ENCODE measurements at regions not wholly inside any gene's neighbourhood (a gene's known extent, or its start where the extent isn't known, plus 50 kb on each side); places are given as distances from the start of the nearest gene placed in this dataset.
"Not testable (repeated sequence)": the region's sequence is repeated elsewhere in the genome, so short reads cannot be mapped to it uniquely, and the experiment has no call there.

DNA sequence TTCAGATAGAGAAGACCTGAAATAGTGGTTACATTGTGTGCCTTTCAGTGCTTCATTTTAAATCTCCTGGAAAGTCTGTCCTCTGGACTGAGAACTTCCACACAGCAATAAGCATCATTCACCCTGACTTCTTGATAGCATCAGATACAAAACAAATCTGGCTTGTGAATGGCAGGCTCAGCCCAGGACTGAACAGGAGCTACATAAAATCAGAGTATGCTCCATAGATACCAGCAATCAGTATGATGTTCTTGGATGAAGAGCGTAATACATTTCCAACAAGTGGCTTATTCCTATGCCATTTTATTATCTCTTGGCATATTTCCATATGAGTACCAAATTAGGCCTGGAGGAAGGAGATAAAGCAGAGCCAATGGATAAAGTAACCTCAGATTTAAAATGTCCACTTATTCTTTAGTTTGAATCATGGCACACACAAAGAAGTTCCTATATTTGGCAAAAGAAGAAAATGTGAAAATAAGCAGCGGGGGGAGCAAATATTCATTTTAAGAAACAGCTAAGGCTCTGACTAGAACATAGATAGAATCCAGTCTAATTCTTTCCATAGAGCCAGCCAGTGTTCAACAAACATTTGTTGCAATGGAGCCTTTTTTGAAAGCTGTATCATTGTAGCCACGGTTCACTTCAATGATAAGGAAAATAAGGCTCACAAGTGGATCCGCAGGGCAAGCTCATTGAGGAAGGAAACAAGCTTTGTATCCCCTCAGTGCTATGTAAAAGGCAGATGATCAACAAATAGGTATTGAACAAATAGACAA lies 230.8 kb upstream of the CHAC2 start:
- no peak for DNase-seq

DNA sequence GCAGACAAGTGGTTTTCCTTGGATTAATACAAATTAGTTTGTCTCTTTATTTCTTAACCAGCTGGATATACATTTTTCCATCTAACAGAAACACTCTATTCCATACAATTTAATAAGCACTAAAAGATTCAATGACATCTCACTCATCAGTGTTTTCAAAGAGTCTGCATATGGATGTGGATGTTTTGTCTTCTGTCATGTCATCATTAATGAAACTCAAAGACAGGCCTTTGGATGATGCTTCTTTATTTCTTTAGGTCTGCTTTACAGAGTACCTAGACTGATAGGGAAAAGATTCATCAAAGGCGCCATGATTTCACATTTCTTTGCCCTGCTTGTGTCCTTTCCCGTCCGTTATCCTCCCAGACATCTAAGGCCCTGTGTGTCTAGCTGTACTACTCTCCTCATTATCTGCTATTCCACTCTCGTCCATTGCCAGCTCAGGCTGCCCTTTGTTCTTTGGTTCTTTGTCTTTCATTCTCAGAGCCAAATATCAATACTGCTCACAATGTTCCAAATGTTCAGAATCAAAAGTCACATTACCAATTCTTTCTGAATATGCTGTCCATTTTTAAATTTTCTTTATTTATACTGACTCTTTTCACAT lies 232.3 kb upstream of the CHAC2 start:
- DNase-seq = no peak

DNA sequence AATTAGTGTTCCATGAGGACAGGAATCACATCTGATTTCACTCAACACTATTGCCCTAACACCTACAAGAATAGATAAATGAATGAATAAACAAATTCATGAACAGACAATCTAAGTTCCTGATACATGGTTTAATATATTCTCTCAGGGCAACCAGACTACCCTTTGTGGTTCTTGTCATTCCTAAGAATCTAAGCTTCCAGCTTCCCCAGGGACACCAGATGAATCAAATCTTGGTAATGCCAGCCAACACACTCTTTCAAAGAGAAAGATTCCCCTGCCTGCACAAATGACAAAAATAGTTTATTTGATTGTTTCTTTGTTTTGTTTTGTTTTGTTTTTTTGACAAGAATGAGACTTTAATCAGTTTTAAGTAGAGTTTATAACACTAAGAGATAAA lies 237.5 kb upstream of the CHAC2 start:
- no peak for DNase-seq

DNA sequence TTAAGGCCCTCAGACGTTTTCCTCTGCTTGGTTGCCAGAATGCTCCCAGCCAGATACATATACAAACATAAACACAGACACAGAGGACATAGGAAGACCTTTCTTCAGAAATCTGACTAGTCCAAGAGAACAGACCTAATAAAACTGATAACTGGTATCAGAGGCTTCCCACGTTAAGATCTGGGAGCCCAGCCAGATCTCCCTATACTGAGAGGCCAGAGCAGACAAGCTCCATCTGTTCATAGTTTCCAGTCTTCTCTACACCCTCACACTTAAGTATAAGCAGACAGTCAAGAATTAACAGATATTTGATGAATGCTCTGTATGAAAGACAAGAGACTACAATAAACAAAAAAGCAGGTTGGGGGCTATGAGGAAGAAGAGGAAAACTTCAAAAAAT lies 240.5 kb upstream of the CHAC2 start:
- no peak for DNase-seq

DNA sequence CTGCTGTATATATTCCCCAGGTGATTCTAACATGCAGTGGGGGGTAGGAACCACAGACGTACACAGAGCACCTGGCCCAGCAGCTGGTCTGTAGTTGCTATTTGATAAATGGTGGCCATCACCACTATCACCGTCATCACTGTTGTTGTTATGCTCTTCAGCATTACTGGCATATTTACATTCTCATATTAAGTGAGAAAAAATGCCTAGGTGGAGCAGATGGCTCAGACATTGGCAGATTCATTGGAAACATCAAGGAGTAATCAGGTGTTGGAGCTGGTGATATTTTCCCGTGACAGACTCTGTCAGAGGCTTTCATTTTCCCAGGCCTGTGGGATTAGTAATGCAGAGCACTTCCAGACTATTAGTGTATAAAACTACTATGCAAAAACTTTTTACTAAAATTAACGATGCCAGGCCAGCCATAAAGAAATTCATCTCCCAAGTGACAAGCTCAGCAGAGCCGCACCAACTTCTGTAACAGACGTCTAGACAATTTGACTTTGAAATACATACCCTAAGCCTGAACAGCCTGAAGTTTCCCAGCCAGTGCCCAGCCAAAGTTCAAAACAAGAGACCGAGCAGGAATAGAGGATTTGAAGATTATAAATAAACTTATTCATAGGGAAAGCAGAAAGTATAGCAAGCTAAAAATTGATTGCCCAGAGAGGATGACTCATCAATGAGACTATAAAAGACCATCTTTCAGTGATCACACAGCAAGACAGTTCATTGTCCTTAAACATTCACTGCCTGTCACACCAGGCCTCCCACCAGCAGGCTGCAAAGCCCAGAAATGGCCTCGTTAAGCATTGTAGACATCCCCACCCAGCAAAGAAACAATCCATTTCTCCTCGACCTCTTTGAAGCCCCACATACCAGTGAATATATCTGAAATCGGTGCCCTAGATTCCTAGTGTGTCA lies 247.4 kb upstream of the CHAC2 start:
- DNase-seq = no peak

DNA sequence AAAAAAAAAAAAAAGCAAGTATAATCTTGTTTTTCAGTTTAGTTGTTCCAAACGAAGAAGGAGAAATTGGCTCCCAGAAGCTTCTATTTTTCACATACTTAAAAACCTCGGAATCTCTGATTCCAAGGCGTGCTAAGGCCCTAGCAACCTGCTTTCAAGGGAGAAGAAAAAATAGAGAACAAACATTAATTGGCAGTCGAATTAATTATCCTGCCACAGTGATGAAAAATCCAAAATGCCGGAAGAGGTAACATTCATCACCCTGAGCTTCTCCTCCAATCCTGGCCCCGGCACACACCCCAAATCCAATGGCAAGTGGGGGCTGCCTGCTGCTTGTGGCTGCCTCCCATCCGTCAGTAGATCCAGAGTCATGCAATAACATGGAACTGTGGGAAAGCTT lies 250.2 kb upstream of the CHAC2 start:
- DNase-seq = no peak

DNA sequence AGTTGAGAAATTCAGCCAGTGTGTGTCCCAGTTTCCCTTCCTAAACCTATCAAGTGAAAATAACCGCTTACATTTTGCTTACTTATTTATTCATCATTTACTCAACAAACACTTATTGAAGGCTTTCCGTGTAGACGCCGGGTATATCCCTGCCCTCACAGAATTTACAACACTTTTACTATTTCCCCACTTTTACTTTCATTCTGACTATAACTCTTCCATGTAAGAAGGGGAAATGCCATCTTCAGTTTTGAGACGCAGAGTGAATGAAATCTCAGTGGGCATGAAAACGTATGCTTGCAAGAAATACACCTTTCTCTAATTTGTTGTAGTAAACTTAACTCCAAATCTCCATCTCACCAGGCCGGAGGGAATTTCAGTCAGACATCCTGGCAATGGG lies 251.0 kb upstream of the CHAC2 start:
- no peak for DNase-seq

DNA sequence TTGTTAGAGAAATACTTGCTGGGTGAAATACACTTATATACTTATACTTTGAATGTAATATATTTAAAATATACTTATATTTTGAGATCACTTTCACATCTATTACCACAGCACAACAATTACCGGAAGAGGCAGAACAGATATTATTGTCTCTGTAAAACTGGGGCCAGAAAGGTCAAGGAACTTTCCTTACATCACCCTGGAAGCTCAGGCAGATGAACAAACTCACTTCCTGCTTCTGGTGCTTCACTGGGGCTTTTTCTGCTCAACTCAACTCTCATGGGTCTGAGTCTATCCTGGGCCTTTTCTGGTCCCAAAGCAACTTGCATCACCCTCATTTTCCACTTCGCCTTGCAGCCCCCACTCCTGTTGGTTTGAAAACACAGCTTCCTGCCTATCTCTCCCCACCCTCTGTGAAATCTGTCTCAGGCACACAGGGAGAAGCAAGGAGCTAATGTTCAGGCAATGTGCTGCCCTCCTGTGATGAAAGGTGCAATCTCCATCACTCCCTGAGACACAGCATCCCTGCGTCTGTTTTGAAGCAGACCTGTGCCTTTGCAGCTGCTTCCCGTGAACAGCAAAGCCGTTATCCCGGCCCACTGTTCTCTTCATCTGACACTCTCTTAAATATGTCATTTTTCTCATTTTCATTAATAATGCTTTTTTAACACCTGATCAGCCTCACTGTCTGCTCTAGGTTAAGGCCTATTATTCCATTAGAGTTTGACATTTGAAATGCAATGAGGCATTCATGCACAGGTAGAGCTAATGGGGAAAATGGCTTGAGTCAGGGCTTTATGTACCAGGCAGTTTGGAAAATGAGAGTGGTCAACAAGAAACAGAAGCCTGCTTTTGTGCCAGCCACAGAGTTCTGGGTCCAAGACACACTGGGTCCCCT lies 251.9 kb upstream of the CHAC2 start:
- no peak for DNase-seq

DNA sequence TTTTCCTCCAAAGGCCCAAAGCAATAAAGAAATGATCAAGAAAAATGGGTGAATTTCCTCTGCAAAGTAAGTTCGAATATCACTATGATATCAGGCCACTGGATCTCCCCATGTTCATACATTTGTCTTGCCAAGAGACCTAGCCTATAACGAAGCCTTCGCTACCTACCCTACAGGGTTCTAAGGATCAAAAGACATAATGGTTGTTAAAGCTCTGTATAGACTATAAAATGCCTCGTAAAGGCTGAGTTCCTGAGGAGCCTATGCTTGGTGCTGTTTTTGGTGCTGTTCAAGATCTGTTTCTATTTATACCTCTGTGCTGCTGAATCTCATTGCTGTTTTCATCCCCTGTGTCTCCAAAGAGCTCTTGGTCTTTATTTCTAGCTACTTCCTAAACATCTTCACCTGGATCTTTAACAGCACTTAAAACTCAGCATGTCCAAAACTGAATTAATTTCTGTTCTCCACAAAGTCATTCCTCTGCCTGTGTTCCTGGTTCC lies 254.4 kb upstream of the CHAC2 start:
- DNase-seq = no peak

DNA sequence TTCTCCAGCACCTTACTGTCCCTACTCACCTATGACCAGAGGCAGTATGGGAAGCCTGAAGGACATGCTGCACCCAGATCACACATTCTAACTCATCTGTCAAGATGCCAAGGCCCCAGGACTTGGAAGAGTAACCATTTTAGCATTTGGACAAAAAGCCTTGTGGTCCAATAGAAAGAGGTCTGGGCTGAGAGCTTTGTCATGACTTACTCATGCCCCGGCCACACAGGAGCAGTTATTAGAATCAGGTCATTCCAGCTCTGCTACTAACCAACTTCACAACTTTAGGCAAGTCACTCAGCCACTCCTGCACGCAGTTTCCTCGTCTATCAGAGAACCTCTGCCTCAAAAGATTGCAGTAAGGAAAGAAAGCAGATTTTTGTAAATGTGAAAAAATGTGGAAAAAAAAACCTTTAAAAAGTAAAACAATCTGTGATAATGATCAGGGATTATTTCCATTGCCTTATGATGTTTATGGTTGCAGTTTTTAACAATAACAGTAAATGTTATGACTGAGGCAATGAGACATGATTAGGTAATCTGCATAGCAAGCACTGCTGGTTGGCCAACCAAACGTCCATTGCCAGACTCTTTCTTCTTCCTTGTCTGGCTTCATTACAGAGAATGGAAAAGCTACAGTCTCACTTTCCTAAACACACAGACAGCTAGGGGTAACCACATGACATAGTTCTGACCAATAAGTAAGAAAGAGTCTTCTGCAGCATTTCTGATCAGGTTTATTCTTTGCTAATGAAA lies 255.4 kb upstream of the CHAC2 start:
- DNase-seq = no peak

DNA sequence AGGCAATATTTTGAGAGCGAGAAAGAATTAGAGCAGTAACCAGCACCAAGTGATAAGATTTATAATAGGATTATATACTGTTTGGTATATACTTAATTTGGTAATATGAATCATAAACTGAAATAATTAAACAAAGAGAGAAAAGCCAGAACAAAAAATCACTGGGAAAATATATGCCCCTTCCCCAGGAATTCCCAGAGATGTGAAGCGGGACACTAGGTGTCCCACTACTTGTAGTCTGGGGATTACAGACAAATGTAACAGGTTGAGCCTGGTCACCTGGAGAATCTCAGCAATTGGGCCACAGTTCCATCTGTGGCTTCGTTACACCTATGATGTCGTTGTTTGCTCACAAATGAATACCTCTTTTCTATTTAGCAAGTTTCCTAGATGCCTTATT lies 256.1 kb upstream of the CHAC2 start:
- DNase-seq = no peak

DNA sequence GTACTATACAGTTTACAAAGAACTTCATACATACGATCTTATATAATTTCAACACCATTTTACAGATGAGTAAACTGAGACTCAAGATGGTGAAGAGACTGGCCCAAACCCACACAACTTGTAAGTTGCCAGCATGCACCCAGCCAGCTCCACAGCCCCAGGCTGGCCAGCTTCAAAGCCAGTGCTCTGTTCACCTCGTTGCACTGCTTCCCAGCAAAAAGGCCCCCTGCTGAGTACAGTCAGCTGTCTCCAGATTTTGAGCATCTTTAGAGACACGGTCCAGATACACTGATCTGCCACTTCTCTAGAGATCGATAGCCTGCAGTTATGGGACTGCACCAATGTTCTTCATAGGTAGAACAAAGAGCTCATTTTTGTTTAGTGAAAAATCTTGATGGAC lies 257.2 kb upstream of the CHAC2 start:
- no peak for DNase-seq

DNA sequence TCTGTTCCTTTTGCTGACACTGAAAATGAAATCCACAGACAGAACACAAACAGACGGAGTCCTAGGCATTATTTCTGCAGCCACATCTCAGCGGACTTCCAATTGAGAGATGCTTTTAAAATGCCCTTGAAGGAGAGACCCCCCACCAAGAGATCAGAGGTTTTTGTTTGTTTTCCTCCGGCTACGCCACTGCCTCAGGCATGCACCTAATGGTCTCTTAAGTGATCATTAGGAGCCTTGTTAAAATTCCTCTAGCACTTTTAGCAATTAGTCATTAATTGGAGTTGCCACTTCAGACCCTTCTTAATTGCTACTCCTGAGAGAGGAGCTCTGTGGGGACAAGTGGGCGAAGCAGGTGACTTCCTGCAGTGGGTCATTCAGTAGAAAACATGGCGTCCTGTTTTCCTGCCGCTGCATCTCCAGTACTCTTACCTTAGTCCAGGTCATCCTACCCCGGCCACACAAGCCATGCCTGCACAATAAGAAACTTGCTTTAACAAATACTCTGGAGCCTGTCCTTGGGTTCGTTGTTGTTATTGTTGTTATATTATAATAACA lies 257.7 kb upstream of the CHAC2 start:
- peak; percentile 72 for DNase-seq

DNA sequence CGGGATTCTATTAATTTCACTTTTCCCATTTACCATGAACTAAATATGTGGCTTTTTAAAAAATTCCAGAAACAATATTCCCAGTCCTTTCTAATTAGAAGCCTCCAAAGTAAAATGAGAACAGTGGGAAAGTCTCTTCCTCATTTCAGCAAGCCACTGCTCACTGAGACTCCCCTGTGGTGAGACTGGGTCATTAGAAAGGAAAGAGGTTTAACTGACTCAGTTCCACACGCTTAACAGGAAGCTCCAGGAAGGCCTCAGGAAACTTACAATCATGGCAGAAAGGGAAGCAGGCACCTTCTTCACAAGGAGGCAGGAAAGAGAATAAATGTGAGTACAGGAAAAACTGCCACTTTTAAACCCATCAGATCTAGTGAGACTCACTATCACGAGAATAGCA lies 258.9 kb upstream of the CHAC2 start:
- no peak for DNase-seq

DNA sequence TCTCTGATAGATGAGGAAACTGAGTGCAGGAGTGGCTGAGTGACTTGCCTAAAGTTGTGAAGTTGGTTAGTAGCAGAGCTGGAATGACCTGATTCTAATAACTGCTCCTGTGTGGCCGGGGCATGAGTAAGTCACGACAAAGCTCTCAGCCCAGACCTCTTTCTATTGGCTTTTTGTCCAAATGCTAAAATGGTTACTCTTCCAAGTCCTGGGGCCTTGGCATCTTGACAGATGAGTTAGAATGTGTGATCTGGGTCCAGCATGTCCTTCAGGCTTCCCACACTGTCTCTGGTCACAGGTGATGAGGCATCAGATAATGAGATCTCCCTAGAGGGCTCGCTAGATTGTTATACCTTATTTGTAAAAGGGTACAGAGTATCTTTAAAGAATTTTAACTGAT lies 260.5 kb upstream of the CHAC2 start:
- not testable (repeated sequence) for DNase-seq

DNA sequence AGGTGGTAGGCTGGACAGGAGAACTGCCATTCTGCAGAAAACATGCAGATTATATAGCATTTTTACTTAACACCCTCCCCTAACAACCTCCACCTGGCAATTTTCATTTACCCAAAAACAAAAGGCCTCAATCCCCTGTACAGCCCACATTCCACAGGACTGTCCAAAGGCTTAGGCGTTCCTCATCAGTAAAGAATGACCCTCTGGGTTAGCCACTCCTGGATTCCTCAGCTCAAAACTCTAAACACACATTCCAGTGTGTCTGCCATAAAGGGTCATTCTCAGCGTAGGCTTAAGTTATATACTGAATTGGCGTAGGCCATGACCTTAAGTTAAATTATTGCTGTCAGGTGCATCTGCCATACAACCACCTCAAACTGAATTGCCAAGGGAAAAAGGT lies 261.8 kb upstream of the CHAC2 start:
- no peak for DNase-seq

DNA sequence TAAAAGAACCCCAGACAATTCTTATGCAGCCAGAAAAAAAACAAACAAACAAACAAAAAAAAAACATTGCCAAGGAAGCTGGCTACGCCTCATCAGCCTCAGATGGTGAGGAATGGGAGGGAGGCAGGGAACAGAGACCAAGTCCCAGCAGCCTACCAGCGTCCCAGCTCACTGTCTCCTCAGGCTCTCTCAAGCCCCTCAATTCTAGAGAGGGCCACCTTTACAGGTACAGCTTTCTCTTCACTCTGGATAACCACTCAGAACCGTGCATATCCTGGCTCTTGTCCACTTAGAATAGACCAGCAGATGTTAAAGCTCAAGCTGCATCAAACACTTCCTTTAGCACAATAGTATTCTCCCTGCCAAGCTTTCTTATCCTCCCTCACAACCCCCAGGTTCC lies 263.1 kb upstream of the CHAC2 start:
- DNase-seq = no peak

DNA sequence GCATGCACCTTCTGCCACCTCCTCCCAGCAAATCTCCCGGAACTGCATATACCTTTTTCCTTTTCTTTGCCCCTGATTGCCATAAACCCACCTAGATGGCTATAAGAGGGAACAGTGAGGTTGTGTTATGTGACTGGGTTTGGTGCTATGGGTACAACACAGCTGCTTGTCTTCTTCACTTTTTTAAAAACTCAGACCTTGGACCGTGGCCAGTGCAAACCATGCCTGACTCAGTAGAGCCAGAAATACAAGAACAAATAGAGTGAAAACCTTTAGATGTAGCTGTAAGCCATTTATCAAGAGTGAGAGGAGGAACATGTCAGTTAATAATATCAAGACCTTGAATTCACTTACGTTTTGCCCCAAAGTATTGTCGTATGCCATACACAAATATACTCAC lies 267.4 kb upstream of the CHAC2 start:
- DNase-seq = no peak

DNA sequence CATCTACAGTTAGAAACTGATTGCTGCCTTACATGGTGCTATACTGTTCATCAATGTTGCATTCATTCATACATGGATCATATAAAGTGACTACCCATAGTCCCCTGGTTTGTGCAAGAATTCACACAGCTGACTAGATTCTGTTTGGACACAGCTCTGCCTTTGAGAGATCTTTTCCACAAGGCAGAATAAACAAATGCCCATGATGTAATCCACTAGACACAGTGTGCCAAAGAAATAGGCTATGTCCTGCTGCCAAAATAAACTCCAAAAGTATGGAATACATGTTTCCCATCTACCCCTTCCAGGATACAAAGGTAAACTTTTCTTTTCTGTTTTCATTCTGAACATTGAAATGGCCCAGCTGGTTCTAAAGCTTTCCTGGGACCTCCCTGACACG lies 269.4 kb upstream of the CHAC2 start:
- no peak for DNase-seq

DNA sequence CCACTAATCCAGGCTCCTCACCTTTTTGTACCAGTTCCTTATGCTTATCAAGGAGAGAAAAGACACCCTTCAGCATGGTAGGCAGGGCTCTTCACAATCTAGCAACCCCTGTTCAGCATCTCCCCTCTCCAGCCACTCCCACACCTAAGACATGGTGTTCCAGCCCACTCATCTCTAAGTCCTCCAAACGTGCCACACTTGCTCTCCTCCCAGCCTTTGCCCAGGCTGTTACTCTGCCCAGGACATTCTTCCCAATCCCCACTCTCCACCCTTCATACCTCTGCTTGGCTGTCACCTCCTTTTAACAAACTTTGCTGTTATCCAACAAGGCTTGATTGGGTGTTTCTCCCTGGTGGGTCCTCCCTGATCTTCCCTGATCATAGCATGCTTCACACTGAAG lies 270.6 kb upstream of the CHAC2 start:
- no peak for DNase-seq

DNA sequence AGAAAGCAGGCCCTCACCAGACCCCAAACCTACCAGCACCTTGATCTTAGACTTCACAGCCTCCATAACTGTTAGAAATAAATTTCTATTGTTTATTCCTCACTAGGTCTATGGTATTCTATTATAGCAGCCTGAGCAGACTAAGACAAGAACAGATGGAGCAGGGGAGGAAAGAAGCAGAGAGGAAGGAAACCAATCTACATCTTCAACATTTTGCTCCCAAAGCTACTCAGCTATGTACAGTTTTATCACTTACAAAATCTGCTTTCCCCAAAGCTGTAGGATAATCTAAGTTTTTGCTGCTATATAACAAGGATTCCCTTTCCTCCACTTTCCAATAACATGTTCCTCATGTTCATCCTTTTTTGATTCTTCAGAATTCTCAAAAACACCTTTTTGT lies 274.4 kb upstream of the CHAC2 start:
- no peak for DNase-seq

DNA sequence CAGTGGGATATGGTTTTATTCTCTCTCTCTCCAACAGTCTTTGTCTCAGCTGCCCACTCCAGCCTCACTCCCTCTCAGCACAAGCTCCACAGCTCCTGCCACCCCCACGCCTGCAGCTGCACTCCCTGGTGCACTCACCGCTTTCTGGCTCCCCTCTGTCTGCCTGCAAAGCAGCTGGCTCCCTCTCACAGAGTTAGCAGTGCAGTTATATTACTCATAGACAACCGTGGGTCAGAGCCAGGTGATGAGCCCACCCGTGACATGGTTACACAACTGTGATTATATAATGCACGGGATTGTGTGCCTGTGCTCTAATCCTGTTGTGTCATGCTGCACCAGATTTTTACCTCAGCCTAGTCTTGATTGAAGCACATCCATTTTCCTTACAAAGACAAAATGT lies 276.9 kb upstream of the CHAC2 start:
- DNase-seq = no peak

All from NCI-H187 treated with DMSO at 0.1 percent for 48 hours (cell line).